AG10803 (cell line): ENCODE measurements at regions not wholly inside any gene's neighbourhood (a gene's known extent, or its start where the extent isn't known, plus 50 kb on each side); places are given as distances from the start of the nearest gene placed in this dataset.

ENCODE experiments used
- DNase-seq: peaks from one replicate; pipeline ENCODE4 v3.0.0; 2010; ENCODE audit warnings: low read depth
- H3K4me3 ChIP-seq: 2 replicates; pipeline ENCODE4 v1.5.1; 2011; ENCODE audit warnings: mild to moderate bottlenecking, low read length, control low read depth
- TF ChIP-seq, protein P1 (sequence below): conservative IDR thresholded peaks from 2 replicates; pipeline ENCODE4 v1.5.1; 2011; ENCODE audit warnings: mild to moderate bottlenecking, low read length, control low read depth, inconsistent platforms

DNA sequence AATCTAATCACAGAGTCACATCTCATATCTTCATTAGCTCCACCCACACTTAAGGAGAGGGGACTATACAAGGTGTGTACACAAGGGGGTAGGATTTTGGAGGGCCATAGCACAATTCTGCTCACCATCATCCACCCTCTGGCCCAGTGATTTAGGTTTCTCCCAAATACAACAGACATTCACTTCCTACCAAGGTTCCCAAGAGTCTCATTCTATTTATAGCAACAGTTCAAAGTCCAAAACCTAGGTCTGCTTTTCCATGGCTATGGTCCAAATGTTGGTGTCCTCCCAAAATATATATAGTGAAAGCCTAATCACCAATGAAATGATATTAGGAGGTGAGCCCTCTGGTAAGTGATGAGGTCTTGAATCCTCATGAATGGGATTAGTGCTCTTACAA, 353.2 kb upstream of the PLD5 start:
- no peak overlapping the region for H3K4me3 ChIP-seq
- TF ChIP-seq, protein P1, sequence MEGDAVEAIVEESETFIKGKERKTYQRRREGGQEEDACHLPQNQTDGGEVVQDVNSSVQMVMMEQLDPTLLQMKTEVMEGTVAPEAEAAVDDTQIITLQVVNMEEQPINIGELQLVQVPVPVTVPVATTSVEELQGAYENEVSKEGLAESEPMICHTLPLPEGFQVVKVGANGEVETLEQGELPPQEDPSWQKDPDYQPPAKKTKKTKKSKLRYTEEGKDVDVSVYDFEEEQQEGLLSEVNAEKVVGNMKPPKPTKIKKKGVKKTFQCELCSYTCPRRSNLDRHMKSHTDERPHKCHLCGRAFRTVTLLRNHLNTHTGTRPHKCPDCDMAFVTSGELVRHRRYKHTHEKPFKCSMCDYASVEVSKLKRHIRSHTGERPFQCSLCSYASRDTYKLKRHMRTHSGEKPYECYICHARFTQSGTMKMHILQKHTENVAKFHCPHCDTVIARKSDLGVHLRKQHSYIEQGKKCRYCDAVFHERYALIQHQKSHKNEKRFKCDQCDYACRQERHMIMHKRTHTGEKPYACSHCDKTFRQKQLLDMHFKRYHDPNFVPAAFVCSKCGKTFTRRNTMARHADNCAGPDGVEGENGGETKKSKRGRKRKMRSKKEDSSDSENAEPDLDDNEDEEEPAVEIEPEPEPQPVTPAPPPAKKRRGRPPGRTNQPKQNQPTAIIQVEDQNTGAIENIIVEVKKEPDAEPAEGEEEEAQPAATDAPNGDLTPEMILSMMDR = no peak
- no peak for DNase-seq

DNA sequence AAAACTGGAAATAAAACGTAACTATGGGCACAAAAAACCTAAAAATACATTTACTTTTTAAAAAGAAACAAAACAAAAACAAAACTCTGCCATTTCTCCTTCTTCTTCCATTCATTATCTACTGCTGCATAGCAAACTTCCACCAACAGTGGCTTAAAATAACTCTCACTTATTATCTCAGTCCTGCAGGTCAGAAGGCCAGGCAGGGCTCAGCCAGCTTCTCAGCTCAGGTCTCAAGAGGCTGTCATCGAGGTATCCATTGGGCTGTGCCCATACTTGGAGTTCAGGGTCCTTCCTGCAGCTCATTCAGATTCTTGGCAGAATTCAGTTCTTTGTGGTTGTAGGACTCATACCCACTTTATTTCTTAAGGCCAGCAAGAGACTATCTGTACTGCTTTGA, 352.7 kb upstream of the PLD5 start:
- no peak for DNase-seq
- H3K4me3 ChIP-seq = no peak overlapping the region
- TF ChIP-seq, protein P1 = no peak

- DNase-seq = no peak
- TF ChIP-seq, protein P1 = no peak
- no peak overlapping the region for H3K4me3 ChIP-seq
Measured at GRCh38 chr1:242876030-242876429, 351.5 kb upstream of the PLD5 start.

DNA sequence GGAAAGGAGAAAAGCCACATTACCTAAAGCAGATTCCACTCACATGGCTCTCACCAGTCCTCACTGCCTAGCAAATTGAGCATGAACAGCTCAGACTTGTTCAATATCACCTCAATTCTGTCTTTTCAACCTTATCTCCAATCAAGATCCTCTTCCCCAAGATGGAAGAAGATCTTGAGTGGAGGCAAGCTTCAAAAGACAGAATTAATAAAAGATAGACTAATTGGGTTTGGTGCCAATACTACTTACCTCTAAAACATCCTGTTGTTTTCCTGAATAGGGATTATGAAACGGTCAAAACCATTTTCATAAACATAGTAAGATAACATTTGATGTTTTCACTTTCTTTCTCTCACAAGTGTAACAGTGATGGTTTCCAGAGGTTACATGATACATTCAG, 349.2 kb upstream of the PLD5 start:
- TF ChIP-seq, protein P1 = no peak
- no peak overlapping the region for H3K4me3 ChIP-seq
- DNase-seq = no peak

DNA sequence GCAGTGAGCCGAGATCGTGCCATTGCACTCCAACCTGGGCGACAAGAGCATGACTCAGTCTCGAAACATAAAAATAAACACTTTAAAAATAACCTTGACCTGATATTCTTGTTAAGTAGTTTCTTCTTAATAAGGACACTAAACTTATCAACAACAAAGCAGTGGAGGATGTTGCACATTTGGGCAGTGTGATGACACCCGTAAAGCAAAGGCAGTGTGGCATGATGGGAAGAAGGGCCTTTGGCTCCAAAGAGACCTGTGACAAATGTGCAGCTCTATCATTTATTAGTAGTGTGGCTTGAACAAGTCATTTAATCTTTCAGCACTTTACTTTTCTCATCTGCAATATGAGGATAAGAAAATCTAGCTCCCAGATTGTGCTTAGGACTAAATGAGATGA, 348.0 kb upstream of the PLD5 start:
- TF ChIP-seq, protein P1 = no peak
- DNase-seq = no peak
- no peak overlapping the region for H3K4me3 ChIP-seq

DNA sequence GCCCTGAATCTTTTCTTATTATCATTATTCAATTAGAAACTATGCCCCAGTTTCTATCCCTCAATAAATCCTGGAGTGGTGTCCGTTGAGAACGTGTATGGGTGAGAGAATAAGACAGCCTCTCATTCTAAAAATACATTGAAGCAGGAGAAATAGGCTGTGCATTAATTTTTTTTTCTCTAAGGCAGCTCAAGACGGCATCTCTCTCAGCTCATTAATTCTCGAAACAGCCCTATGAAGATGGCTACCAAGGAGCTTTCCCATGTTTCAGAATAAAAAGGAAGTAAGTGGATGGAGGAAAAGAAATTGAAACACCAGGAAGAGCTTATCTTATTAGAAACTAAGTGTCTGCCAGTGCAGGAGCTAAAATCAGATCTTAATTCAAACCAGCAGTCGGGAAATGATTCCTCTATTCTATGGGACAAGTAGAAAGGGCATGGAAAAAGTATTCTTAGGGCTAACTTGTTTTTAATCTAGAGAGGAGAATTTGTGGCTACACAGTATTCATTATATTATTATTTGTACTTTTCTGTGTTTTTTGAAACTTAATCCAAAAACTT, 347.1 kb upstream of the PLD5 start:
- no peak for DNase-seq
- no peak overlapping the region for H3K4me3 ChIP-seq
- TF ChIP-seq, protein P1 = no peak

- H3K4me3 ChIP-seq = no peak overlapping the region
- TF ChIP-seq, protein P1 = no peak
- no peak for DNase-seq
Measured at GRCh38 chr1:242870966-242871365, 346.5 kb upstream of the PLD5 start.
